ENCODE measurements at regions not wholly inside any gene's neighbourhood (a gene's known extent, or its start where the extent isn't known, plus 50 kb on each side); places are given as distances from the start of the nearest gene placed in this dataset.
A peak's percentile ranks its signal among the peaks of the same experiment; 100 is the strongest.

DNA sequence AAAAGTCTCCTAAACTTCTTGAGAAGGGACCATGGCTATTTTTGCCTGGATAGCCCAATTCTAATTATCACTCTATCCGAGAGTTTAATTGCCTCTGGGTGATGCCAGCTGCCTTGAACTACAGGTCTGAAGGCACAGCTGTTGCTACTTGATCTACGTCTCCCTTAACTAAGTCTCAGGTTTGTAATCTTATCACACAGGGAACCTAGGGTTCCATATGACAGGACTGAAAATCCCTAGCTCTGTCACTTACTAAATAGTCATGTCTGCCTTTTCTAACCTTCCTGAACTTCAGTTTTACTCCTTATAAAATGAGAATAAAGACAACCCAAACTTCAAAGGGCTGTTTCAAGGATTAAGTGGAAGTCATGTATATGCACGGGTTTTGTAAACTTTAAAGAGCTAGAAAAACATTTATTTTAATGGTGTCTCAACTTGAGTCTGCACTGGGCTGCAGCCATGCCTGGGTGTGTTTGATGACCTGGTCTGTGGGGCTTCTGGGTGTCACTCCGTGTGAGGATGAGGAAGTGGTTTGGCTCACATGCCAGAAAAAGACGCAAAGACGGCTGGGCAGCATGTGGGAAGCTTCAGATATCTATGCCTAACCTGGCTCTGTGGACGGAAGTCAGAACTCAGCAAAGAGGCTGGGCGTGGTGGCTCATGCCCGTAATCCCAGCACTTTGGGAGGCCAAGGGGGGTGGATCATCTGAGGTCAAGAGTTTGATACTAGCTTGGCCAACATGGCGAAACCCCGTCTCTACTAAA is 129.3 kb upstream of the SLC44A1 start:
- H3K36me3 ChIP-seq, result no peaks in the 10 kb centered on the region
- TF ChIP-seq, protein P1, sequence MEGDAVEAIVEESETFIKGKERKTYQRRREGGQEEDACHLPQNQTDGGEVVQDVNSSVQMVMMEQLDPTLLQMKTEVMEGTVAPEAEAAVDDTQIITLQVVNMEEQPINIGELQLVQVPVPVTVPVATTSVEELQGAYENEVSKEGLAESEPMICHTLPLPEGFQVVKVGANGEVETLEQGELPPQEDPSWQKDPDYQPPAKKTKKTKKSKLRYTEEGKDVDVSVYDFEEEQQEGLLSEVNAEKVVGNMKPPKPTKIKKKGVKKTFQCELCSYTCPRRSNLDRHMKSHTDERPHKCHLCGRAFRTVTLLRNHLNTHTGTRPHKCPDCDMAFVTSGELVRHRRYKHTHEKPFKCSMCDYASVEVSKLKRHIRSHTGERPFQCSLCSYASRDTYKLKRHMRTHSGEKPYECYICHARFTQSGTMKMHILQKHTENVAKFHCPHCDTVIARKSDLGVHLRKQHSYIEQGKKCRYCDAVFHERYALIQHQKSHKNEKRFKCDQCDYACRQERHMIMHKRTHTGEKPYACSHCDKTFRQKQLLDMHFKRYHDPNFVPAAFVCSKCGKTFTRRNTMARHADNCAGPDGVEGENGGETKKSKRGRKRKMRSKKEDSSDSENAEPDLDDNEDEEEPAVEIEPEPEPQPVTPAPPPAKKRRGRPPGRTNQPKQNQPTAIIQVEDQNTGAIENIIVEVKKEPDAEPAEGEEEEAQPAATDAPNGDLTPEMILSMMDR (IDR thresholded peaks at IDR 0.05), result no peak
- no peaks in the 10 kb centered on the region for H3K27me3 ChIP-seq
- H3K9me3 ChIP-seq, result no peaks in the 10 kb centered on the region
- H3K4me1 ChIP-seq (ENCODE audit: control insufficient read depth in 1 of 2, insufficient read depth in 1 of 2, low read depth in 1 of 2, low read length in 1 of 2), result peaks cover 27 to 29% of the 10 kb centered on the region in 2 experiments
- H3K4me3 ChIP-seq (ENCODE audit: low read depth in 1 of 2, low read length in 1 of 2), result no peak overlapping the region
- H3K27ac ChIP-seq, result peak overlapping the region; percentile 77

DNA sequence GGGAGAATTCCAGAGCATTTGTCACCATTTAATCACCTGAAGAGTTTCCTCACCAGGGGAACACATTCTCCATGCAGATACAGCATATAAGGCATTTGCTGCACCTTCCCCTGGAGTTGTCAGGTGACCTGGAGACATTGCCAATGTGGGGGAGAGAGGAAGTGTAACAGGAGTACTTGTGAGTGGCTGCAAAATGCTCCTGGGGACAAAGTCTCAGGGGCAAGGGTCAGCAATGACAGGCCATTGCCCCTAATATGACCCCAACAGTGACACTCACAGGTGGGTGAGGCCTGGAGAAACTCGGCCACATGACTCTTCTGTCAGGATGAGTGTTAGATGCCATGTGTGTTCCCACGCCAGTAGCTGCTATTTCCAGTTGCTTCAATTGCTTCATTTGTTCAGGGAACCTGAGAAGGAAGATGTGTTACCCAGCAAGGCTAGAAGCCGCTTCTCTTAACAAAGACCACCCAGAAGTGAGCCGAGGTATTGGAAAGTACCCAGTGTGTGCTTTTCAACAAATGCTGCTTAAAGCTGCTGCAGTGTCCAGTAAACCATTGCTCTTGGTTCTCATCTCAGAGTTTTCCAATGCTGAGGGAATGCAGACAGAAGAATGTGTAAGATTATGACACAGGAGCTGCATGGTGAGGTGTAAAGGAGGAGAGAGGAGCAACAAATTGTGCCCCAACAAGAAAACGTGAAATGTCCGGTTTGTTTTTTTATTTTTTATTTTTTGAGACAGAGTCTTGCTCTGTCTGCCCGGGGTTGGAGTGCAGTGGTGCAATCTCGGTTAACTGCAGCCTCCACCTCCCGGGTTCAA is 128.2 kb upstream of the SLC44A1 start:
- Histone ChIP-seq H3K4me3 (ENCODE audit: low read depth in 1 of 2, low read length in 1 of 2) (no peak overlapping the region), H3K36me3 (no peaks in the 10 kb centered on the region), H3K4me1 (ENCODE audit: control insufficient read depth in 1 of 2, insufficient read depth in 1 of 2, low read depth in 1 of 2, low read length in 1 of 2) (peaks cover 27 to 29% of the 10 kb centered on the region in 2 experiments), H3K27me3 (no peaks in the 10 kb centered on the region), H3K27ac (peak overlapping the region; percentile 77), H3K9me3 (no peaks in the 10 kb centered on the region)
- TF ChIP-seq, protein P1 (IDR thresholded peaks at IDR 0.05), result no peak

GRCh38 chr9:105117234-105117633 is 127.2 kb upstream of the SLC44A1 start:
- H3K27me3 ChIP-seq, result no peaks in the 10 kb centered on the region
- TF ChIP-seq, protein P1 (IDR thresholded peaks at IDR 0.05), result no peak
- no peaks in the 10 kb centered on the region for H3K9me3 ChIP-seq
- no peaks in the 10 kb centered on the region for H3K36me3 ChIP-seq
- H3K4me1 ChIP-seq (ENCODE audit: control insufficient read depth in 1 of 2, insufficient read depth in 1 of 2, low read depth in 1 of 2, low read length in 1 of 2), result peaks cover 27 to 29% of the 10 kb centered on the region in 2 experiments
- no peak overlapping the region for H3K27ac ChIP-seq
- H3K4me3 ChIP-seq (ENCODE audit: low read depth in 1 of 2, low read length in 1 of 2), result no peak overlapping the region

GRCh38 chr9:105118636-105119035 is 125.8 kb upstream of the SLC44A1 start:
- TF ChIP-seq, protein P1 (IDR thresholded peaks at IDR 0.05), result no peak

GRCh38 chr9:105119156-105119555 is 125.3 kb upstream of the SLC44A1 start:
- TF ChIP-seq, protein P1 (IDR thresholded peaks at IDR 0.05), result no peak
- Histone ChIP-seq H3K27ac (no peak overlapping the region), H3K36me3 (no peaks in the 10 kb centered on the region), H3K4me3 (ENCODE audit: low read depth in 1 of 2, low read length in 1 of 2) (no peak overlapping the region), H3K4me1 (ENCODE audit: control insufficient read depth in 1 of 2, insufficient read depth in 1 of 2, low read depth in 1 of 2, low read length in 1 of 2) (peaks cover 27 to 30% of the 10 kb centered on the region in 2 experiments), H3K27me3 (no peaks in the 10 kb centered on the region), H3K9me3 (no peaks in the 10 kb centered on the region)

More at GRCh38 chr9:105118636-105119035, 125.8 kb upstream of the SLC44A1 start:
- no peaks in the 10 kb centered on the region for H3K36me3 ChIP-seq
- no peak overlapping the region for H3K27ac ChIP-seq
- H3K27me3 ChIP-seq, result no peaks in the 10 kb centered on the region
- H3K9me3 ChIP-seq, result no peaks in the 10 kb centered on the region
- no peak overlapping the region for H3K4me3 ChIP-seq (ENCODE audit: low read depth in 1 of 2, low read length in 1 of 2)
- H3K4me1 ChIP-seq (ENCODE audit: control insufficient read depth in 1 of 2, insufficient read depth in 1 of 2, low read depth in 1 of 2, low read length in 1 of 2), result peaks cover 27 to 29% of the 10 kb centered on the region in 2 experiments
